ENCODE measurements at regions not wholly inside any gene's neighbourhood (a gene's known extent, or its start where the extent isn't known, plus 50 kb on each side); places are given as distances from the start of the nearest gene placed in this dataset.

- intact Hi-C loops (cut with DNase I), result no loop called here
- DNase-seq, result no peak
- Histone ChIP-seq H3K27me3 (ENCODE audit: control insufficient read depth, insufficient read depth, low read length) (no peaks in the 10 kb centered on the region), H3K9me3 (ENCODE audit: control insufficient read depth in 2 of 3, insufficient read depth in 1 of 3, low read length in 3 of 3) (no peaks in the 10 kb centered on the region), H3K4me1 (ENCODE audit: control insufficient read depth in 2 of 3, insufficient read depth in 2 of 3, low read depth in 1 of 3, low read length in 3 of 3) (no peaks in the 10 kb centered on the region), H3K27ac (ENCODE audit: low read depth in 2 of 2, low read length in 2 of 2) (no peak overlapping the region), H3K9ac (ENCODE audit: low read length in 3 of 3) (no peak overlapping the region), H3K36me3 (ENCODE audit: control insufficient read depth in 2 of 3, insufficient read depth in 3 of 3, low read length in 3 of 3) (no peaks in the 10 kb centered on the region), H3K4me3 (ENCODE audit: low read length in 3 of 3) (no peak overlapping the region)
- FAIRE-seq, result no peak
- TF ChIP-seq CTCF (IDR thresholded peaks at IDR 0.05; ENCODE audit: borderline replicate concordance, extremely low read depth, insufficient read depth), result no peak
These were observed 473.7 kb downstream of the ARL4A start for GRCh38 chr7:13161125-13161524.

- FAIRE-seq, result no peak
- no peak overlapping the region for H3K4me3 ChIP-seq (ENCODE audit: low read length in 3 of 3)
- no peaks in the 10 kb centered on the region for H3K4me1 ChIP-seq (ENCODE audit: control insufficient read depth in 2 of 3, insufficient read depth in 2 of 3, low read depth in 1 of 3, low read length in 3 of 3)
- intact Hi-C loops (cut with DNase I), result no loop called here
- H3K9ac ChIP-seq (ENCODE audit: low read length in 3 of 3), result no peak overlapping the region
- DNase-seq, result no peak
- H3K27me3 ChIP-seq (ENCODE audit: control insufficient read depth, insufficient read depth, low read length), result no peaks in the 10 kb centered on the region
- H3K9me3 ChIP-seq (ENCODE audit: control insufficient read depth in 2 of 3, insufficient read depth in 1 of 3, low read length in 3 of 3), result no peaks in the 10 kb centered on the region
- no peak for TF ChIP-seq CTCF (IDR thresholded peaks at IDR 0.05; ENCODE audit: borderline replicate concordance, extremely low read depth, insufficient read depth)
- no peaks in the 10 kb centered on the region for H3K36me3 ChIP-seq (ENCODE audit: control insufficient read depth in 2 of 3, insufficient read depth in 3 of 3, low read length in 3 of 3)
- no peak overlapping the region for H3K27ac ChIP-seq (ENCODE audit: low read depth in 2 of 2, low read length in 2 of 2)
These were observed 478.4 kb downstream of the ARL4A start for GRCh38 chr7:13165854-13166253.

- FAIRE-seq (no peak), DNase-seq (no peak)
- H3K9me3 ChIP-seq (ENCODE audit: control insufficient read depth in 2 of 3, insufficient read depth in 1 of 3, low read length in 3 of 3), result no peaks in the 10 kb centered on the region
- TF ChIP-seq CTCF (IDR thresholded peaks at IDR 0.05; ENCODE audit: borderline replicate concordance, extremely low read depth, insufficient read depth), result no peak
- no peak overlapping the region for H3K4me3 ChIP-seq (ENCODE audit: low read length in 3 of 3)
- H3K27ac ChIP-seq (ENCODE audit: low read depth in 2 of 2, low read length in 2 of 2), result no peak overlapping the region
- intact Hi-C loops (cut with DNase I), result no loop called here
- H3K27me3 ChIP-seq (ENCODE audit: control insufficient read depth, insufficient read depth, low read length), result no peaks in the 10 kb centered on the region
- no peak overlapping the region for H3K9ac ChIP-seq (ENCODE audit: low read length in 3 of 3)
- H3K36me3 ChIP-seq (ENCODE audit: control insufficient read depth in 2 of 3, insufficient read depth in 3 of 3, low read length in 3 of 3), result no peaks in the 10 kb centered on the region
- H3K4me1 ChIP-seq (ENCODE audit: control insufficient read depth in 2 of 3, insufficient read depth in 2 of 3, low read depth in 1 of 3, low read length in 3 of 3), result no peaks in the 10 kb centered on the region
These were observed 479.4 kb downstream of the ARL4A start for GRCh38 chr7:13166801-13167200.

GRCh38 chr7:13169356-13169755 lies 481.9 kb downstream of the ARL4A start:
- TF ChIP-seq CTCF (IDR thresholded peaks at IDR 0.05; ENCODE audit: borderline replicate concordance, extremely low read depth, insufficient read depth), result no peak
- Histone ChIP-seq H3K9ac (ENCODE audit: low read length in 3 of 3) (no peak overlapping the region), H3K4me1 (ENCODE audit: control insufficient read depth in 2 of 3, insufficient read depth in 2 of 3, low read depth in 1 of 3, low read length in 3 of 3) (no peaks in the 10 kb centered on the region), H3K9me3 (ENCODE audit: control insufficient read depth in 2 of 3, insufficient read depth in 1 of 3, low read length in 3 of 3) (no peaks in the 10 kb centered on the region), H3K4me3 (ENCODE audit: low read length in 3 of 3) (no peak overlapping the region), H3K27ac (ENCODE audit: low read depth in 2 of 2, low read length in 2 of 2) (no peak overlapping the region), H3K36me3 (ENCODE audit: control insufficient read depth in 2 of 3, insufficient read depth in 3 of 3, low read length in 3 of 3) (no peaks in the 10 kb centered on the region), H3K27me3 (ENCODE audit: control insufficient read depth, insufficient read depth, low read length) (no peaks in the 10 kb centered on the region)
- intact Hi-C loops (cut with DNase I), result no loop called here
- FAIRE-seq, result no peak
- DNase-seq, result no peak
